GM23338 (cell line): ENCODE measurements at regions not wholly inside any gene's neighbourhood (a gene's known extent, or its start where the extent isn't known, plus 50 kb on each side); places are given as distances from the start of the nearest gene placed in this dataset.

Experiments used
- EZH2 ChIP-seq: fragments of 200-600 bp; sonication (generic); IDR thresholded peaks from one replicate; pipeline ENCODE4 v1.8.0; 2017; ENCODE audit warnings: antibody characterized with exemption, mild to moderate bottlenecking, low read depth; ENCODE audit not compliant: unreplicated experiment
- POLR2AphosphoS5 ChIP-seq: IDR thresholded peaks from 2 replicates; pipeline ENCODE4 v1.6.1; 2016; ENCODE audit warnings: antibody characterized with exemption, low read depth
- TF ChIP-seq, protein P1 (sequence below): IDR thresholded peaks from one replicate; pipeline ENCODE4 v1.6.1; 2018; ENCODE audit warnings: antibody characterized with exemption; ENCODE audit not compliant: unreplicated experiment

DNA sequence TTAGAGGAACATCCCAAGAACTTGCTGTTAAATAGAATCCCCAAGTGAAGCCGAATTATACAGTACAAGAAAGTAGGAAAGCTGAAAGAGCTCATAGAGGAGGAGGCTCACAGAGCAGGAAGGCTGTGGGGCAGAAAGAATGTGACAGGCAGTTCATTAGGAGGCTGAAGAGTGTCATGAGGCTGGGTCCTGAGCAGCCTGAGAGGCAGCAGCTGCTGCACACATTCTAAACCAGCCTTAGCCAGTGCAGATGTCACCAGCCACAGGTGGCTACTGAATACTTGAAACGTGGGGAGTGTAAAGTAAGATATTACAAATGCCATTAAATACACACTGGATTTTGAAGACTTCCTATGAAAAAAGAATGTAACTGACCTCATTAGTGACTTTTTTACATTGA, 490.2 kb upstream of the KLHL29 start:
- TF ChIP-seq POLR2AphosphoS5 (no peak), EZH2 (no peak)
- TF ChIP-seq, protein P1, sequence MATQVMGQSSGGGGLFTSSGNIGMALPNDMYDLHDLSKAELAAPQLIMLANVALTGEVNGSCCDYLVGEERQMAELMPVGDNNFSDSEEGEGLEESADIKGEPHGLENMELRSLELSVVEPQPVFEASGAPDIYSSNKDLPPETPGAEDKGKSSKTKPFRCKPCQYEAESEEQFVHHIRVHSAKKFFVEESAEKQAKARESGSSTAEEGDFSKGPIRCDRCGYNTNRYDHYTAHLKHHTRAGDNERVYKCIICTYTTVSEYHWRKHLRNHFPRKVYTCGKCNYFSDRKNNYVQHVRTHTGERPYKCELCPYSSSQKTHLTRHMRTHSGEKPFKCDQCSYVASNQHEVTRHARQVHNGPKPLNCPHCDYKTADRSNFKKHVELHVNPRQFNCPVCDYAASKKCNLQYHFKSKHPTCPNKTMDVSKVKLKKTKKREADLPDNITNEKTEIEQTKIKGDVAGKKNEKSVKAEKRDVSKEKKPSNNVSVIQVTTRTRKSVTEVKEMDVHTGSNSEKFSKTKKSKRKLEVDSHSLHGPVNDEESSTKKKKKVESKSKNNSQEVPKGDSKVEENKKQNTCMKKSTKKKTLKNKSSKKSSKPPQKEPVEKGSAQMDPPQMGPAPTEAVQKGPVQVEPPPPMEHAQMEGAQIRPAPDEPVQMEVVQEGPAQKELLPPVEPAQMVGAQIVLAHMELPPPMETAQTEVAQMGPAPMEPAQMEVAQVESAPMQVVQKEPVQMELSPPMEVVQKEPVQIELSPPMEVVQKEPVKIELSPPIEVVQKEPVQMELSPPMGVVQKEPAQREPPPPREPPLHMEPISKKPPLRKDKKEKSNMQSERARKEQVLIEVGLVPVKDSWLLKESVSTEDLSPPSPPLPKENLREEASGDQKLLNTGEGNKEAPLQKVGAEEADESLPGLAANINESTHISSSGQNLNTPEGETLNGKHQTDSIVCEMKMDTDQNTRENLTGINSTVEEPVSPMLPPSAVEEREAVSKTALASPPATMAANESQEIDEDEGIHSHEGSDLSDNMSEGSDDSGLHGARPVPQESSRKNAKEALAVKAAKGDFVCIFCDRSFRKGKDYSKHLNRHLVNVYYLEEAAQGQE: no peak
